ENCODE measurements at regions not wholly inside any gene's neighbourhood (a gene's known extent, or its start where the extent isn't known, plus 50 kb on each side); places are given as distances from the start of the nearest gene placed in this dataset.

DNA sequence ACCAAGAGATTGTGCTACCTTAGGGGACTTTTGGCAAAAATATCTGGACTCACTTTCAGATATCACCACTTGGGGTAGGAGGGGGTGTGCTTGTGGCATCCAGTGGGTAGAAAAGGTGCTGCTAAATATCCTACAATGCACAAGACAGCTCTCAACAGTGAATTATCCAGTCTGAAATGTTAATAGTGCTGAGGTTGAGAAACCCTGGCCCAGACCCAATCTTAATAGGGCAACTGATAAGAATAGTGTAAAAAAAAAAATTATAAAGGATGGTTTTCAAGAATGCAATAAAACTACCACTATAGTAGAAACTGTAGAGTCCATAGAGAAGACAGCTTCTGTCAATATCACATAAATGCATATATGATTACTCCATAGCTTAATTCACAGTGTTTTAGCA lies 185.5 kb downstream of the ZNF330 start:
- no peak for DNase-seq

DNA sequence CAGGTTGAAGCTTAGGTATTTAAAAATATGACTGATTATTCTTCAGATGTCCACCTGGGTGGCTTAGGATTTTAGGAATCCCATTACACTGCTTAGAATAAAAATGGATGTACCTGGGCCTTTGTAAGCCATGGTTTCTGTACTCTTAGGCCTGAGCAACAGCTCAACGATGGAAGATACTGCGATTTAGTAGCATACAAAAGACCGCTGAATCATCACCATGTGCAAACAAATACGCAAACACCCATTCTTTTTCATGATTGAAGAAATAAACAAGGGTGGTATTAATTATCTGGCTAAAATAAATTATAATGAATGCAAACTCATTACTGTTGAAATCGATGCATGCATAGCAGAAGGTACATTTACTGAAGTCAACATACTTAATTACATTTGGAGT lies 188.9 kb downstream of the ZNF330 start:
- no peak for DNase-seq

DNA sequence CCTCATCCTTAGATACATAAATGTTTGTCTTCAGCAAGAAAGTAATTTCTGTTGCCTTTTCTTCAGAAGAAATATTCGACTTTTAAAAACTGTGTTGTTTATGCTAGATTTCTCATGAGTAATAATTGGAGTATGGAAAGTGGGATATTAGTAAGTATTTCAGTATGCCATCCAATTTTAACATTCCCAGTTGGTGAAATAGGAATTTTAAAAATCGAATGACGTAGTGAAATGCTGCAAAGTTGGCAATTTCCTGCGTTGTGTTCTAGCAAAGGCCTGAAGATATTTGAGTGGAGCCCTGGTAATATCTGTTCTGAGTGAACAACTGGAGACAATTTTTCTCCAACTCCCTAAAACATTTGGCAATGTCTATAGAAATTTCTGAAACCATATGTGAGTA lies 190.1 kb downstream of the ZNF330 start:
- no peak for DNase-seq

DNA sequence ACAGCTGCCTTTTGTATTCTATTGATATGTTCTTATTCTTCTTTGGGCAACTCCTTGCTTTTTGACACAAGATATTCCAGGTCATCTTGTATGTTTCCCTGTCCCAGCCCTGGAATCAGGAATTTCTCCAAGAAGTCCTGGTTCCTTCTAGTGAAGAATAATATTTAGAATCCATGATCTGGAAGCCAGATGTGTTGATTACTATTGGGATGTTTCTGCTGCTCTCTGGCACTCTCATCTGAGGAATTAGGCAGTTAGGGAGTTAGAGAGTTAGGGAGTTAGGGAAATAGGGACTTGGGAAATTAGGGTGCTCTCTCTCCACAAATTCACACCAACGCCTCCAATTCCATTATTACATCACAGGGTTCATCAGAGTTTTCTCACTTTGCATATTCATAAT lies 191.2 kb downstream of the ZNF330 start:
- DNase-seq = no peak

DNA sequence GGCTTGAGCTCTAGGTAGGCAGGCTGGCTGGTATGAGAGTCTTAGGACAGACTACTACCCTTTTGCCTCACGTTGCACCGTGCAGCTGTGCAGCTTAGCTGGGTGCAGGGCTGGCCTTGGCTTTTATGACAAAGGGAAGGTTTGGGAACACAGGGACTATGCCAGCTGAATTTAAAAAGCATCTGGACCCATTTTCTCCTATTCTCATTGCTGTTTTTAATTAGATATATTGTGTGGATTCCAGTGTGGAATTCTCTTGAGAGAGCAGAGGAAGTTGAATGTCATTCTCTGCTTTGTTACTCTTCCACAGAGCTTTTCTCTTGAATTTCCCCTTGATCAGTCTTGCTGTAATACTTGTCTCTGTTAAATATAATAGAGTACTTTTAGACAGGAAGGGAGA lies 192.7 kb downstream of the ZNF330 start:
- DNase-seq = no peak

DNA sequence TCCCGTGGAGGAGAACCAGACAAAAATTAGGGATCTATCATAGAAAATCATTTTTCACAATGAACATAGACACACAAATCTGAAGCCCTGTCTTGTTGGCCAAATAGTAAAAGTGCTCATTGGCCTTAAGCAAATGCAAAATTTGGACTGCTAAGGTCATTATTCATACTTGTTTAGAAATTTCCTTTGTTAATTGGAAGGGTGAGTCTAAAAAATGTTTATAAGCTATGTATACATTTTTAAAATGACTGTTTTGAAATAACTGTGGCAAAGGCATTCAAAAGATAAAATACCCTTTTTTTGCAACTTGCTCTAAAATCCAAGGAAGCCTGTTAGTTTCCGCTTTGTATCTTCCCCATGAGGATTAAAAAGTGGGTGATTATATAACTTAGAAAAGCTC lies 195.0 kb downstream of the ZNF330 start:
- no peak for DNase-seq

DNA sequence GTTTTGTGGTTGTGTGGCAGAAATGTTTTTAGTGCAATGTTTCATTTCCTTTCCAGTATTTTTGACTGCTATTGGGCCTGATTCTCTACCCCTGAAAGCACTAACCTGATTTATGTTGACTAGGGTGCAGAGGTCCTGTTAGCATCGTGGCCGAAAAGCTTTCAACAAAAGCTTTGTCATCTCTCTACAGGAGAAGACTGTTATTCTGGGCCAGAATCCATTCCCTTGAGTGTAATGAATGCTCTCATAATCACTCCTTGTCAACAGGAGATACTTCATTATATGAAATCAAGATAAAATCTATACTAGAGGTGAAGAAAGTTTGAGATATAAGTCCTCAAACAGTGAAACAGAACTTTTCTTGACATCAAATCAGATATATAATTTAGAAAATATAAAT lies 195.5 kb downstream of the ZNF330 start:
- no peak for DNase-seq

DNA sequence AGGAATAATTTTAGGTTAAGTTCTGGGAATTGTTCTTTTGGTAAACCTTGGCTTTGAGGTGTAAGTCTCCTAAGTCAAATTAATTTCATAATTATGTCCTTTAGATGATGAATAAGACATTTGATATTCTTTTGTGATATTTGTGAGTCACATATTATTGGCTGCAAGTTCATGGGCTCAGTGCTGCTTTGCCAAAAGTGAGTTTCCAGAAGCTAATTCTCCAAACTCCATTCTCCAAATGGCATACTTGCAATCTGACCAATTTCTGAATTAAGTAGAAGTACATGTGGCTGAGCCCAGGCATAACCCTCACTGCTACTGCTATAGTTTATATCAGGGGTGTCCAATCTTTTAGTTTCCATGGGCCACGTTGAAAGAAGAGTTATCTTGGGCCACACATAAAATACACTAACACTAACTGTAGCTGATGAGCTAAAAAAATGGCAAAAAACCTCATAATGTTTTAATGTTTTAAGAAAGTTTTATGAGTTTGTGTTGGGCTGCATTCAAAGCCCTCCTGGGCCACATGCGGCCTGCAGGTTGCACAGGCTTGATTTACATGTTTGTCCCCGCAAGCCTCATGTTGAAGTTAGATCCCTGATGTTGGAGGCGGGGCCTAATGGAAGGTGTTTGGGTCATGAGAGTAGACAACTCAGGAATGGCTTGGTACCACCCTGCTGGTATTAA lies 196.1 kb downstream of the ZNF330 start:
- DNase-seq = no peak

DNA sequence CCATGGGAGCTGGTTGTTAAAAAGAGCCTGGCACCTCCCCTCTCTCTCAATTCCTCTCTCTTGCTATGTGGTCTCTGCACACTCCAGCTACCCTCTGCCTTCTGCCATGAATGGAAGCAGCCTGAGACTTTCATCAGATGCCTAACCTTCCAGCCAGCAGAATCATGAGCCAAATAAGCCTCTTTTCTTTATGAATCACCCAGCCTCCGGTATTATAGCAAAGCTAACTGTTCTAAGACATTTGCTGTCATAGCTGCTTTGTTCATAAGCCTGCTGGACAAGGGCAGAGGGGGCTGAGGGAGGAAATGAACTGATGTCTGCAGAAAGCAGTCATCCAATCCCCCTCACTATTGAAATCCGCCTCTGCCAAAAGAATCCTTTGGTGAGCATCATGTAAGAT lies 196.7 kb downstream of the ZNF330 start:
- DNase-seq = no peak

DNA sequence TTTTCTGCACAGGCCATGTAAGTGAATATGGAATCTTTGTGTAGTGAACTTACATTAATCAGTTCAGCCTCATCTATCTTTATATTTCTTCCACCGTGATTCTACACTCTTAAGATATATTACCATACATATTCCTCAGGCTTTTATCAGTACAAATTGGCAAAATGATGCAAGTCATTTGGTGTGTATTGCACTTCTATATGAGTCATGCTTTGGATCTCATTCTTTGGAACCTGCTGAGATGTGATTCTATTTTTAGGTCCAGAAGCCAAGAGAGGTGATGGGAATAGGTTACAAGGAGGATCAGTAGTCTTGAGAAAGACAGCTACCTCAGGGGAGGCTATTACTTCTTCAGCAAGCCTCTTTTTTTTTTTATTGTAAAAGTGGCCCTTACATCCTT lies 204.4 kb downstream of the ZNF330 start:
- no peak for DNase-seq

DNA sequence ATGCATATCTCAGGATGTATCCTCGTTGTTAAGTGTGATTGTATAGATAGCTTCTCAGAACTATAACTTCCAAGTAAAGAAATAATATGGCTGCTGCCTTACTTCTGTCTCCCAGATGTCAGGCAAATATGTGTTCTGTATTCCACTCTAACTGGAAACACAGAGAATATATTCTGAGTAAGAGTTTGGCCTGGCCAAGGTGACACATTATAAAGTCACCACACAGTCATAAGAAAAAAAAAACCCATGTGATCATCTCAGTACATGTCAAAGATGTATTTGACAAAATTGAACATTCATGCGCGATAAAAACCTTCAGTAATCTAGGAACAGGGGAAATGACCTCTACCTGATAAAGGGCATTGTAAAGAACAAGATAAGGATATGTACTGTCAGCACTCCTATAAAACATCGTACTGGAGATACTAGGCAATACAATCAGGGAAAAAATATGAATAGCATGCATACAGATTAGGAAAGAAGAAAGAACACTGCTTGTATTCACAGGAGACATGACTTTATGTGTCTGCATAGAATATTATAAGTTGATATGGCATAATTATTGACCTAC lies 207.1 kb downstream of the ZNF330 start:
- DNase-seq = no peak

DNA sequence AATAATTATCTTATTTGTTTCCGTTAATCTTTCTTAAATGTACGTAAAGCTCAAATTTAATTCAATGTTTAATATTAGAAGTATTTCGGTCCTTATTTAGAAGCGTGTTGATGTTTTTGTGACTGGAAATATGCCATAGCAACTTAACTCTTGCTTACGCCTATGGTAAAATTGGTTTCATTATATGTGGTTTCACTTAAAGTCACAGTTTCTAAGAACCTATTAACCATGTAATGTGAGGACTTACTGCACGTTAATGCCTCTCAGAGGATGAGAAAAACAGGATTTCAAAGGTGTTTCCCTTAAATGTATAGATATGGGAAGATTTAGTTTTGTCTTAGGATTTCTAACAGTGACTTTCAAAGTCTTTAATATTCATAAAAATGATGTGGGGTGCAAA lies 206.4 kb upstream of the IL15 start:
- DNase-seq = no peak

DNA sequence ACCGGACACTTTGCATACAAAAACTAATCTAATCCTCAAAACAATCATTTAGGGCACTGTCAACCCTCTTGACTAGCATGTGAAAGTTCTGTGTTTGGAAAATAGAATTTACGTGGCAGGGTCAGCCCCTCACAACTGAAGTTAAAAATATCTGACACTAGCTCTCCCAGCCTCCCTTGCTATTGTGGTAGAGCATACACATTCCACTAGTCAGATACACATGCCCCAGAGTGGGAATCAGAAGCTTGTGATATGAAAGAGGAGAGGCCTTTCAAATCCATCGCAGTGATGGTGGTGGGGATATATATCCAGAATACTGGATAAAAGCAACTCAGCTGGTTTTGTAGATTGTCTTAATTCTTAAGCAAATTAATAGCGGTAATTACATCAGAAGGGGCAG lies 205.7 kb upstream of the IL15 start:
- DNase-seq = no peak

DNA sequence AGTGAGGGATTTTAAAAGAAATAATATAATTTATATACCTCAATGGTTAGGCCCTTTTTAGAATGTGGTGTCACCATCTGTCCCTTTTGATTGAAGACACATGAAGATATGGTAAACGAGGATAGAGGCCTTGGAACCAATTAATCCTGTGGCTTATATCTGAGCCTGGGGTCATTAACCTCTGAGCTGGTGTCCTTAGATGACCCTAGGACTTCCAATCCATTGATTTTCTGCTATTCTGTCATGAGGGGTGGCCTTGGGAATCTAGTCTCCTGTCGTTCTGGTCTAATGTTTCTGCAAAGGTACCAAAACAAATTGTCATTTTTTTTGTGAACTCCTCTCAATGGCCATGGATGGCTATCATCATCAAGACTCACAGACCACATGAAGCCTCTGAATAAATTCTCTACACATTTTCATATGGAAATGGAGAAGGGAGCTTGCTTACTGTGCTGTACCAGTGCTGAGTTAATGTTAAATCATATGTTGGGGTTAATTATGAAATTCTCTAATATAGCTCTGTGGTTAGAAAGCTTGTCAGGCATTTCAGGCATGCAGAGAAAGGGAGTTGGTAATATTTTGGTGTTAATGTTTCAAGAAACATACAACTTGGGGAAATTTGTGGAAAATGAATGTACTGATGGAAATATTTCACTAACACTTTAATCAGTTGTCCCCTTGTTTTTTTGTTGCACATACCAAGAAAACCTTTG lies 204.2 kb upstream of the IL15 start:
- no peak for DNase-seq

DNA sequence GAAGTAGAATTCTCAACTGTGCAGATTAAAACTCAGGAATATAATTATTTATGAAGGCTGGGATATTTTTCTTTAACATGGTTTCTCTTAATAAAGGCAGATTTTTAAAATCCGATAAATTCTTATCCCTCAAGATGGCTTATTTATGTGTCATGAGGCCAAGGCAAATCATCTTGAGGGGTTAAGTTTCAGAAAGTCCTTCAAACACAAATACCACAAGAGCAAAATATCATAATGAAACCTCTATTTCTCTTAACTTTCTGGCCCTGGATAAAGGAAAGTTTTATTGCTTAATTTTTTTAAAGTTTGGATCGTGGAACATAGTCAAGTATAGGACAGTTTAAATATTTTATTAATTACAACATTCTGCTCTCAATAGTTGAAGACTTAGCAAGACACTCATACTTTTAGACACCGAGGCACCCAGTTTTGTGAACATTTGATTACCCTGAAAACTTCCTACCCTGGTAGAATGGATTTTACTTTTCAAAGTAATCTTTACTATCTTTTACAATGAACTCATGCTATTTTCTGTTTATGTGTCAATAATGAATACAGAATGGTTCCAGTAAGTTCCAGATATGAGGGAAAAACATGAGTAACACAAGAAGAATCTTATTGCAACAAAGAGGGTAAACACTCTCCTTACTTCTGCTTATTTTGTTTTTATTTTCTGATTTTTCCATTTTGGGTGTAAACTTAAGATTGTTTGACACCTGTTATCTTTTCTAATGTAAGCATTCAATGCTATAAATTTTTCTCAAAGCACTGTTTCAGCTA lies 200.7 kb upstream of the IL15 start:
- no peak for DNase-seq

DNA sequence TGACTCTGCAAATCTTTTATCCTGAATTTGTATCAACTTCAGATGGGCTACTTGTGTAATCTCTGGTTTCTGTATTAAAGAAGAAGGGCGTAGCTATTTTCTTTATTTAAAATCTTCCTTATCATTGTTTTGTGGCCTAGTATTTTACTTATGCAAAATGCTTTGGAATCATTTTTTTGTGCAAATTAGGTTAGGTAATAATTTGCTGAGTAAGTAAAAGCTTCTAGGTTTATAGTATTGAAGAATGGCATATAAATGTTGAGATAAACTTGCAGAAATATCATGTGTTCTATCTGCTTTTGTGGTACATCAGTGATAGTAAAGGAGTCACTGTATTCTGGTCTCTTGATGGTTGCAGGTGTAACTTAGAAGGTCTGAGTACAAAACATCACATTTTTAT lies 197.2 kb upstream of the IL15 start:
- no peak for DNase-seq

DNA sequence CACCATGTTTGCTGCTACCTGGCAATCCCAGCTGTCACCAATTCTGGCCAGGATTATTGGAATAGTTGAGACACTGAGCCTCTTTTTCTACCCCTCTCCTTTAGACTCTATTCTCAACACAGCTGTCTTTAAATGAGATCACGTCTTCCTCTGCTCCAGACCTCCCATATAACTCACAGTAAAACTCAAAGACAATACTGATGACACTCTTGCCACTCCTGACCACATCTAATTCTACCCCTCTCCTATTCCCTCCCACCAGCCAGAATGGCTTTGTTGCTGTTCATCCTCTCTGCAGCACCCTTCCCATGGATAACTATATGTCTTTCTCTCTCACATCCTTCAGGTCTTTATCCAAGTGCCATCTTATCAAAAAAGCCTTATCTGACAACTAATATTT lies 188.6 kb upstream of the IL15 start:
- DNase-seq = no peak

DNA sequence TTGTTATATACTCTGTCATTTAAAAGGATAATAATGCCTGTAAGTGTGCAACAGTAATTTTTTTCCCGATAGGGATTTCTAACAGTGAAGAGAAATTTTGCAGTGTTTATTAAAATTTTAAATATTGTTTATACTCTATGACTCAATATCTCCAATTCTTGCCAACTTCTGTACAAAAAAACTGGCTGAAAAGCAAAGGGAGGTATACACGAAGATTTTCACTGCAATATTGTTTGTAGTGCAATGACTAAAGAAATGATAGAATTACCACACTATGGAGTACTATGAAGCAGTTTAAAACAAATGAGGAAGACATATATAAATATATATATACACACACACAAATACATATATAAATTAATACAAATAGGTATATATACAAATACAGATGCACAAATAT lies 187.9 kb upstream of the IL15 start:
- no peak for DNase-seq

DNA sequence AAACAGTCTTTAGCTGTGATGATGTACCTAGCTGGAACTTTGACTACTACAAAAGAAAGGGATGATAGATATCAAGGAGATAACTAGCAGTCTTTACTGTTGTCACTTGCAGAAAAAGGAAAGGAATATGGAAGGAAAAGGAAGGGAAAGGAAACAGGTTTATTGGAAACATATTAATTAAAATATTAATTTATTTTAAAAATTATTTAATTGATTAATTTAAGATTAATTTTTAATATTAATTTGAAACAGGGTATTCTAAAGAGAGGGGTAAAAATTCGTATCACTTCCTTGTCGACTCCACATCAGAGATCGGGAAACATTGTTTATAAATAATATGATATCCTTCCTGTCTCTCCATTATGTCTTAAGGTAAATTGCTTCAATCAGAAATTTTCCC lies 186.5 kb upstream of the IL15 start:
- no peak for DNase-seq

DNA sequence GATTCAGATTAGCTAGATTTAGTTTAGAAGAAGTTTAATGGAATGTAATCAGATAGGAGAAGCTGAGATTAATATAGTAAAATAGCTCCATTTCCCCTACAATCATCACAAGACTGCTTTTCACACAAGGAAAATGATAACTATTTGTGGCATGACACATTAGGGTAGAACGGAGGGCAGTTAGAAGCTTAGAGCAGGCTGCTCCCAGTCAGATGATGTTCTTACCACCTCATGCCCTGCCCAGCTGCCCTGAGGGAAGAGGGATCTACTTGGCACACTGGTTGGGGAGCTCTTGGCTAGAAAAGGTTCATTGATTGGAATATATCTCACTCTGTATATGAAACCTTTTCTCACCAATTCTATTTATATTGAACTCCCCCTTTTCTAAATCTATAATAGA lies 180.7 kb upstream of the IL15 start:
- DNase-seq = no peak

DNA sequence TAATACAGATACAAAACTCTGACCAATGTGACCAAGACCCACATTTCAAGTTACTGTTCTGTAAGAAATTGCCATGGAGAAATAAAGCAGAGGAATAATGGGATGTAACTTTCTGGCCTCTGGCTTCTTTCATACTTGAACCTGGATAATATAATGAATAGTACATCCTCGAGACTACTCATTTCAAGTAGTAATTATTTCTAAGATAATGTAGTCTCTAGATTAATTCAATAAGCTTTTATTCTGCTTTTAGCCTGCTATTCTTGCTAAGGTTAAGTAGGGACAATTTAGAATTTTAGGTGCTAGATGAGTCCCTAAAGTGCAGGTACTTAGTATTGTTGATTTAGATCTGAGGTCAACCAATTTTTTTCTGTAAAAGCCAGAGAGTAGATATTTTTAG lies 178.7 kb upstream of the IL15 start:
- DNase-seq = no peak

DNA sequence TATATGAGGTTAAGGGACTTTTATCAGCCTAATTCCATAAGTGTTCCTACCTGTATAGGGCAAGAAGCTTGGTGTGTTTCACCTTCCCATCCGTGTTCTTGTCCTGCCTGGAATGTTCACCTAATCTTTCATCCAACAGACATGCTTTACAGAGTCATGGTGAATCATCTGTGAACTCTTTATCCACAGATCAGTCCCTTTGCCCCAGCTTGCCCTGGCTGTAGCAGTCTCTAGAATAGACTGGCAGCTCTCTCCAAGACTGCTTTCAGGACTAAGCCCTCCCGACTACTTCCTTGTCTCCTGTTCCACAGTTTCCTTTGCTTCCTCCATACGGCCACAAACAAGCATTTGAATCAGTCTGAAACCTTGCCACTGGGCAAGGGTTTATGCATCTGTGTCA lies 177.9 kb upstream of the IL15 start:
- DNase-seq = no peak

DNA sequence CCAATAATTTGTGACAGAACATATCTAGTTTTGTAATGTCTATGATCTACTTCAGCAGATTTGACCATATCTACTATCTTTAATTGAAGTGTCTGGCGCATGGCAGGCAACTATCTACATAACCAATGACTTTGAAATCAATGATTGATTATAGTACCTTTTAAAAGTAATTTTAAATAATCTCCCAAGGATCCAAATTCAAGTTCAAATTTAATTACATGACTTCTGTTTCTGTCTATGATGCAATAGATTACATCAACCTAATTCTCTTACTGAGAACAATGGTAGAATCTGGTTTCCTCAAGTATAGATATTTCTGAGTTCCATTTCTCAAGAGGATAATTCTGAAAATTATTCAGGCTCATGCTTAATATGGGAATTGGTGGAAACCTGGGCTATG lies 177.4 kb upstream of the IL15 start:
- no peak for DNase-seq

All from occipital lobe (tissue), 1 donor.